H9 (cell line): ENCODE measurements at regions not wholly inside any gene's neighbourhood (a gene's known extent, or its start where the extent isn't known, plus 50 kb on each side); places are given as distances from the start of the nearest gene placed in this dataset.

Experiments
- DNase-seq: peaks from one replicate; pipeline ENCODE4 v3.0.0-alpha.2; 2017
- H2AFZ ChIP-seq: one replicate; pipeline ENCODE4 v1.6.1; 2013; ENCODE audit warnings: mild to moderate bottlenecking, low read length, control low read depth, moderate library complexity
- H2AK5ac ChIP-seq: 2 replicates; pipeline ENCODE4 v1.6.1; 2013; ENCODE audit warnings: low read length, control low read depth, mixed read lengths; ENCODE audit not compliant: insufficient read length
- H2BK120ac ChIP-seq: one replicate; pipeline ENCODE4 v1.6.1; 2013; ENCODE audit warnings: low read depth, mild to moderate bottlenecking, low read length, control low read depth, inconsistent platforms; ENCODE audit not compliant: poor library complexity, severe bottlenecking
- H2BK12ac ChIP-seq: 2 replicates; pipeline ENCODE4 v1.6.1; 2013; ENCODE audit warnings: low read length, control low read depth, mixed read lengths, low read depth; ENCODE audit not compliant: insufficient read length
- H2BK15ac ChIP-seq: 2 replicates; pipeline ENCODE4 v1.6.1; 2013; ENCODE audit warnings: low read depth, low read length, control low read depth
- H2BK20ac ChIP-seq: one replicate; pipeline ENCODE4 v1.6.1; 2013; ENCODE audit warnings: low read depth, mild to moderate bottlenecking, low read length, control low read depth, inconsistent platforms; ENCODE audit not compliant: poor library complexity, severe bottlenecking
- H2BK5ac ChIP-seq: 2 replicates; pipeline ENCODE4 v1.6.1; 2013; ENCODE audit warnings: low read length, control low read depth, mixed read lengths; ENCODE audit not compliant: insufficient read length
- H3K14ac ChIP-seq: 2 replicates; pipeline ENCODE4 v1.6.1; 2013; ENCODE audit warnings: low read length, control low read depth; ENCODE audit not compliant: insufficient read depth
- H3K18ac ChIP-seq: 2 replicates; pipeline ENCODE4 v1.6.1; 2013; ENCODE audit warnings: low read depth, mild to moderate bottlenecking, mixed read lengths, low read length, control low read depth; ENCODE audit not compliant: insufficient read length
- H3K23ac ChIP-seq: 2 replicates; pipeline ENCODE4 v1.6.1; 2013; ENCODE audit warnings: low read length, control low read depth, mixed read lengths, low read depth; ENCODE audit not compliant: insufficient read length
- H3K23me2 ChIP-seq: 2 replicates; pipeline ENCODE4 v1.6.1; 2013; ENCODE audit warnings: low read depth, mild to moderate bottlenecking, mixed read lengths, low read length, control low read depth; ENCODE audit not compliant: insufficient read length, poor library complexity, severe bottlenecking
- H3K27ac ChIP-seq: 2 replicates; pipeline ENCODE4 v1.5.1; 2013; ENCODE audit warnings: low read length, control low read depth, mixed read lengths, low read depth; ENCODE audit not compliant: insufficient read length
- H3K27me3 ChIP-seq: 2 replicates; pipeline ENCODE4 v1.6.1; 2013; ENCODE audit warnings: low read length, control low read depth, inconsistent platforms; ENCODE audit not compliant: insufficient read depth
- H3K4ac ChIP-seq: 2 replicates; pipeline ENCODE4 v1.6.1; 2013; ENCODE audit warnings: low read depth, mild to moderate bottlenecking, control low read depth, inconsistent platforms, low read length, moderate library complexity
- H3K4me1 ChIP-seq: 2 replicates; pipeline ENCODE4 v1.6.1; 2013; ENCODE audit warnings: low read length, control low read depth, inconsistent platforms; ENCODE audit not compliant: insufficient read depth
- H3K4me2 ChIP-seq: 2 replicates; pipeline ENCODE4 v1.6.1; 2013; ENCODE audit warnings: low read length, control low read depth, mixed read lengths; ENCODE audit not compliant: insufficient read length, insufficient read depth
- H3K56ac ChIP-seq: 2 replicates; pipeline ENCODE4 v1.6.1; 2013; ENCODE audit warnings: low read depth, mild to moderate bottlenecking, mixed read lengths, low read length, control low read depth; ENCODE audit not compliant: insufficient read length
- H3K79me1 ChIP-seq: 2 replicates; pipeline ENCODE4 v1.6.1; 2013; ENCODE audit warnings: low read depth, mild to moderate bottlenecking, moderate library complexity, low read length, control low read depth, inconsistent platforms; ENCODE audit not compliant: insufficient read depth, poor library complexity, severe bottlenecking
- H3K79me2 ChIP-seq: 2 replicates; pipeline ENCODE4 v1.6.1; 2013; ENCODE audit warnings: low read length, control low read depth, inconsistent platforms; ENCODE audit not compliant: insufficient read depth
- H3K9ac ChIP-seq: 2 replicates; pipeline ENCODE4 v1.6.1; 2013; ENCODE audit warnings: low read length, control low read depth, mixed read lengths; ENCODE audit not compliant: insufficient read length; ENCODE audit errors: extremely low read depth
- H3K9me3 ChIP-seq: one replicate; pipeline ENCODE4 v1.6.1; 2013; ENCODE audit warnings: low read depth, low read length, inconsistent platforms; ENCODE audit not compliant: control insufficient read depth
- H3T11ph ChIP-seq: one replicate; pipeline ENCODE4 v1.6.1; 2013; ENCODE audit warnings: mild to moderate bottlenecking, low read length, control low read depth, inconsistent platforms
- H4K20me1 ChIP-seq: one replicate; pipeline ENCODE4 v1.6.1; 2013; ENCODE audit not compliant: control insufficient read depth, insufficient read length, insufficient read depth
- H4K5ac ChIP-seq: 2 replicates; pipeline ENCODE4 v1.6.1; 2013; ENCODE audit warnings: low read depth, mild to moderate bottlenecking, mixed read lengths, low read length, control low read depth; ENCODE audit not compliant: insufficient read length
- H4K8ac ChIP-seq: replicated peaks from 2 replicates; pipeline ENCODE4 v1.6.1; 2013; ENCODE audit warnings: low read length, control low read depth, mixed read lengths, low read depth; ENCODE audit not compliant: insufficient read length
- H4K91ac ChIP-seq: 2 replicates; pipeline ENCODE4 v1.6.1; 2013; ENCODE audit warnings: low read depth, mild to moderate bottlenecking, moderate library complexity, mixed read lengths, low read length, control low read depth; ENCODE audit not compliant: insufficient read length
- H3K27ac Mint-ChIP-seq, 3 experiments: 2 replicates in 2 of 3; 3 replicates in 1 of 3; pipeline ENCODE4 v1.8.0; 2020 to 2021; ENCODE audit warnings: mixed read lengths in 3 of 3, mild to moderate bottlenecking in 1 of 3, moderate library complexity in 1 of 3
- H3K27me3 Mint-ChIP-seq: 2 replicates; pipeline ENCODE4 v1.8.0; 2021; ENCODE audit warnings: low read depth, mild to moderate bottlenecking, moderate library complexity, mixed read lengths
- H3K36me3 Mint-ChIP-seq, 3 experiments: 2 replicates in 2 of 3; 3 replicates in 1 of 3; pipeline ENCODE4 v1.8.0; 2020 to 2021; ENCODE audit warnings: low read depth in 3 of 3, mixed read lengths in 3 of 3; ENCODE audit not compliant: insufficient read depth in 1 of 3
- H3K4me1 Mint-ChIP-seq, 2 experiments: 2 replicates each; pipeline ENCODE4 v1.8.0; 2020; ENCODE audit warnings: mixed read lengths in 2 of 2
- H3K4me3 Mint-ChIP-seq, 2 experiments: 2 replicates in 1 of 2; 3 replicates in 1 of 2; pipeline ENCODE4 v1.8.0; 2020 to 2021; ENCODE audit warnings: mild to moderate bottlenecking in 2 of 2, mixed read lengths in 2 of 2, moderate library complexity in 1 of 2
- H3K9me3 Mint-ChIP-seq, 2 experiments: 2 replicates in 1 of 2; 3 replicates in 1 of 2; pipeline ENCODE4 v1.8.0; 2020; ENCODE audit warnings: mild to moderate bottlenecking in 2 of 2, mixed read lengths in 2 of 2, moderate library complexity in 1 of 2
- WGBS: extraction: QIAGEN DNeasy Blood & Tissue Kit; methylation state at CpG from one replicate; pipeline ENCODE4 v1.1.7; 2013; ENCODE audit warnings: missing lambda C conversion rate, low lambda C conversion rate, mixed read lengths; ENCODE audit not compliant: insufficient read length; ENCODE audit errors: extremely low coverage; 5-methylcytosine and 5-hydroxymethylcytosine counted together
- TF ChIP-seq, protein P1 (sequence below): fragments of 200-600 bp; sonication (generic); conservative IDR thresholded peaks from 3 replicates; pipeline ENCODE4 v1.8.0; 2021; ENCODE audit warnings: antibody characterized with exemption, mild to moderate bottlenecking

DNA sequence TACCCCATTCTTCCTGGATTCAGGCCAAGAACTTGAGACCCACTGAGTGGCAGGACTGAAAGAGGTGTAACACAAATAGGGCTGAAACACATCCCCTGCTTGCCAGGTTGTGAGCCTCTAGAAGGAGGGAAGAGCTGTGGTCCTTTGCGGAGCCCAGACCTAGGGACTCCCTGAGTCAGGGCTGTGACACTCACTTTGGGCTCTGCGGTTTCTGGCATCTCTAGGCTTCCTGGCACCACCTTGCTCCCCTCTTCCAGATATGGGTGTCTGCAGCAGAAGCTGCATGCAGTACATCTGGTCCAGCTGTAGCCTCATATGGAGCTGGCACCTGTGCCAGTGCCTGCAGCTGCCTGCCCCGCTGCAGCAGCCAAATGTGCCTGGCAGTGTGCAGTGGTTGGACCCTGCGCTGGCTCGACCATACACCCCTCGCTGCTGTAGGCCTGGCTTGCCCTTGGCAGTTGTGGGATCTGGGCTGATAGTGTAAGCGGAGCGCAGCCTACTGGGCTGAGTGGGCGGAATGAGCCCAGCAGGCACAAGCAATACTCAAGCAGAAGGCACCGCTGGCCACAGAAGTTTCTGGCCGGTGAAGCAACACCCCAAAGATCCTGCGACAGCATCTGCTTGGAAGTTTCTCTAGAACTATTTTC lies 290.4 kb downstream of the SLITRK6 start:
- Histone ChIP-seq H3K18ac (no peak overlapping the region), H3K4ac (no peak overlapping the region), H2BK20ac (no peak overlapping the region), H4K91ac (no peak overlapping the region), H4K8ac (no peak overlapping the region), H3K79me1 (no peaks in the 10 kb centered on the region), H3K9me3 (no peaks in the 10 kb centered on the region), H3K4me2 (no peak overlapping the region), H3K4me1 (no peaks in the 10 kb centered on the region), H4K20me1 (no peaks in the 10 kb centered on the region), H2BK5ac (no peak overlapping the region), H3K27ac (no peak overlapping the region), H3K79me2 (no peaks in the 10 kb centered on the region), H2BK120ac (no peak overlapping the region), H3T11ph (no peak overlapping the region), H2AK5ac (no peak overlapping the region), H3K56ac (no peak overlapping the region), H4K5ac (no peak overlapping the region), H3K23me2 (no peaks in the 10 kb centered on the region), H2BK15ac (no peak overlapping the region), H3K27me3 (no peaks in the 10 kb centered on the region), H3K14ac (no peak overlapping the region), H3K23ac (no peak overlapping the region), H2BK12ac (no peak overlapping the region), H2AFZ (no peak overlapping the region), H3K9ac (no peak overlapping the region)
- no peaks in the 10 kb centered on the region; a peak in 1 of 7 replicates for H3K36me3 Mint-ChIP-seq
- TF ChIP-seq, protein P1, sequence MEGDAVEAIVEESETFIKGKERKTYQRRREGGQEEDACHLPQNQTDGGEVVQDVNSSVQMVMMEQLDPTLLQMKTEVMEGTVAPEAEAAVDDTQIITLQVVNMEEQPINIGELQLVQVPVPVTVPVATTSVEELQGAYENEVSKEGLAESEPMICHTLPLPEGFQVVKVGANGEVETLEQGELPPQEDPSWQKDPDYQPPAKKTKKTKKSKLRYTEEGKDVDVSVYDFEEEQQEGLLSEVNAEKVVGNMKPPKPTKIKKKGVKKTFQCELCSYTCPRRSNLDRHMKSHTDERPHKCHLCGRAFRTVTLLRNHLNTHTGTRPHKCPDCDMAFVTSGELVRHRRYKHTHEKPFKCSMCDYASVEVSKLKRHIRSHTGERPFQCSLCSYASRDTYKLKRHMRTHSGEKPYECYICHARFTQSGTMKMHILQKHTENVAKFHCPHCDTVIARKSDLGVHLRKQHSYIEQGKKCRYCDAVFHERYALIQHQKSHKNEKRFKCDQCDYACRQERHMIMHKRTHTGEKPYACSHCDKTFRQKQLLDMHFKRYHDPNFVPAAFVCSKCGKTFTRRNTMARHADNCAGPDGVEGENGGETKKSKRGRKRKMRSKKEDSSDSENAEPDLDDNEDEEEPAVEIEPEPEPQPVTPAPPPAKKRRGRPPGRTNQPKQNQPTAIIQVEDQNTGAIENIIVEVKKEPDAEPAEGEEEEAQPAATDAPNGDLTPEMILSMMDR, result peak; percentile 41
- WGBS, result no CpG with 5 or more reads among the region's 12 CpGs
- H3K4me1 Mint-ChIP-seq, result no peaks in the 10 kb centered on the region
- peak; percentile 59 for DNase-seq
- H3K27ac Mint-ChIP-seq, result no peak overlapping the region
- H3K9me3 Mint-ChIP-seq, result no peaks in the 10 kb centered on the region
- no peak overlapping the region; a peak in 1 of 5 replicates for H3K4me3 Mint-ChIP-seq
- H3K27me3 Mint-ChIP-seq, result no peaks in the 10 kb centered on the region
